WERI-Rb-1 (cell line): ENCODE measurements at regions not wholly inside any gene's neighbourhood (a gene's known extent, or its start where the extent isn't known, plus 50 kb on each side); places are given as distances from the start of the nearest gene placed in this dataset.
A peak's percentile ranks its signal among the peaks of the same experiment; 100 is the strongest.

Experiments
- DNase-seq: peaks from one replicate; pipeline ENCODE4 v3.0.0-alpha.2; 2020
- H3K27ac ChIP-seq: fragments of 250-450 bp; sonication (Bioruptor Pico); 2 replicates; pipeline ENCODE4 v1.5.1; 2020; ENCODE audit warnings: mild to moderate bottlenecking, moderate library complexity
- H3K27me3 ChIP-seq: fragments of 250-450 bp; sonication (Bioruptor Pico); 2 replicates; pipeline ENCODE4 v1.5.1; 2021; ENCODE audit warnings: mild to moderate bottlenecking, low read depth, moderate library complexity; ENCODE audit not compliant: insufficient read depth, severe bottlenecking
- H3K36me3 ChIP-seq: fragments of 250-450 bp; sonication (Bioruptor Pico); 2 replicates; pipeline ENCODE4 v1.5.1; 2020; ENCODE audit warnings: mild to moderate bottlenecking, moderate library complexity
- H3K4me3 ChIP-seq: 2 replicates; pipeline ENCODE4 v1.5.1; 2011; ENCODE audit warnings: low read depth, mild to moderate bottlenecking, control low read depth, low read length
- H3K9me3 ChIP-seq: fragments of 250-450 bp; sonication (Bioruptor Pico); 2 replicates; pipeline ENCODE4 v1.5.1; 2021; ENCODE audit warnings: mild to moderate bottlenecking, moderate library complexity; ENCODE audit not compliant: severe bottlenecking
- CTCF ChIP-seq: IDR thresholded peaks from 2 replicates; pipeline ENCODE4 v1.5.1; 2011; ENCODE audit warnings: low read depth, mild to moderate bottlenecking, control low read depth, inconsistent platforms, low read length

- H3K27ac ChIP-seq, result no peak overlapping the region
Measured at GRCh38 chr2:234296991-234297390, 199.9 kb downstream of the ARL4C start.

GRCh38 chr2:234293973-234294372 lies 202.9 kb downstream of the ARL4C start:
- DNase-seq, result no peak
- peak; percentile 14; the same call in 1 of the 2 replicates for TF ChIP-seq CTCF
- H3K27ac ChIP-seq, result no peak overlapping the region

More at GRCh38 chr2:234296991-234297390, 199.9 kb downstream of the ARL4C start:
- TF ChIP-seq CTCF, result no peak
- H3K4me3 ChIP-seq, result no peak overlapping the region
- no peaks in the 10 kb centered on the region for H3K9me3 ChIP-seq
- no peak for DNase-seq
- no peaks in the 10 kb centered on the region for H3K27me3 ChIP-seq
- H3K36me3 ChIP-seq, result no peaks in the 10 kb centered on the region

GRCh38 chr2:234292962-234293243 lies 204.0 kb downstream of the ARL4C start:
- Histone ChIP-seq H3K9me3 (no peaks in the 10 kb centered on the region), H3K4me3 (no peak overlapping the region), H3K27me3 (no peaks in the 10 kb centered on the region), H3K27ac (no peak overlapping the region), H3K36me3 (no peaks in the 10 kb centered on the region)
- no peak for DNase-seq
- TF ChIP-seq CTCF, result no peak

More at GRCh38 chr2:234293973-234294372, 202.9 kb downstream of the ARL4C start:
- Histone ChIP-seq H3K4me3 (no peak overlapping the region), H3K27me3 (no peaks in the 10 kb centered on the region), H3K9me3 (no peaks in the 10 kb centered on the region), H3K36me3 (no peaks in the 10 kb centered on the region)

- no peak overlapping the region for H3K4me3 ChIP-seq
- H3K36me3 ChIP-seq, result no peaks in the 10 kb centered on the region
- H3K27ac ChIP-seq, result no peak overlapping the region
- H3K9me3 ChIP-seq, result no peaks in the 10 kb centered on the region
- no peak for TF ChIP-seq CTCF
- H3K27me3 ChIP-seq, result no peaks in the 10 kb centered on the region
- DNase-seq, result no peak
Measured at GRCh38 chr2:234292205-234292961, 204.5 kb downstream of the ARL4C start.

- no peaks in the 10 kb centered on the region for H3K36me3 ChIP-seq
- H3K27ac ChIP-seq, result no peak overlapping the region
- no peak for DNase-seq
- no peaks in the 10 kb centered on the region for H3K27me3 ChIP-seq
- H3K9me3 ChIP-seq, result no peaks in the 10 kb centered on the region
- H3K4me3 ChIP-seq, result no peak overlapping the region
- TF ChIP-seq CTCF, result no peak
Measured at GRCh38 chr2:234291765-234292204, 205.1 kb downstream of the ARL4C start.

GRCh38 chr2:234290671-234291070 lies 206.2 kb downstream of the ARL4C start:
- no peak for DNase-seq
- Histone ChIP-seq H3K9me3 (no peaks in the 10 kb centered on the region), H3K36me3 (no peaks in the 10 kb centered on the region), H3K4me3 (no peak overlapping the region), H3K27me3 (no peaks in the 10 kb centered on the region), H3K27ac (no peak overlapping the region)
- TF ChIP-seq CTCF, result no peak
